Subcutaneous abdominal adipose tissue (tissue), 5 donors: ENCODE measurements at regions not wholly inside any gene's neighbourhood (a gene's known extent, or its start where the extent isn't known, plus 50 kb on each side); places are given as distances from the start of the nearest gene placed in this dataset.
"Not testable (repeated sequence)": the region's sequence is repeated elsewhere in the genome, so short reads cannot be mapped to it uniquely, and the experiment has no call there.

ENCODE experiments used
- H3K27ac ChIP-seq: one replicate; pipeline ENCODE4 v1.7.0; 2013; ENCODE audit warnings: low read depth, mild to moderate bottlenecking, inconsistent platforms, low read length, moderate library complexity
- H3K27me3 ChIP-seq, 5 donors: one replicate each; pipeline ENCODE4 v1.7.0; 2013; ENCODE audit warnings: low read length in 5 of 5, inconsistent platforms in 1 of 5; ENCODE audit not compliant: control insufficient read depth in 5 of 5, insufficient read depth in 4 of 5
- H3K36me3 ChIP-seq, 5 donors: one replicate each; pipeline ENCODE4 v1.7.0; 2013; ENCODE audit warnings: low read length in 5 of 5; ENCODE audit not compliant: control insufficient read depth in 5 of 5, insufficient read depth in 5 of 5
- H3K4me1 ChIP-seq, 5 donors: one replicate each; pipeline ENCODE4 v1.7.0; 2013; ENCODE audit warnings: low read length in 5 of 5, mild to moderate bottlenecking in 3 of 5, moderate library complexity in 1 of 5; ENCODE audit not compliant: control insufficient read depth in 5 of 5, insufficient read depth in 5 of 5
- H3K4me3 ChIP-seq, 5 donors: one replicate each; pipeline ENCODE4 v1.7.0; 2013; ENCODE audit warnings: low read length in 5 of 5, low read depth in 1 of 5
- H3K9ac ChIP-seq, 5 donors: one replicate each; pipeline ENCODE4 v1.7.0; 2013; ENCODE audit warnings: low read length in 5 of 5, mild to moderate bottlenecking in 4 of 5, moderate library complexity in 3 of 5
- H3K9me3 ChIP-seq, 5 donors: one replicate each; pipeline ENCODE4 v1.7.0; 2013; ENCODE audit warnings: low read length in 5 of 5; ENCODE audit not compliant: control insufficient read depth in 5 of 5
- donor health status: healthy.
- donor health status: healthy.
- donor health status: healthy.
- donor health status: healthy.
- donor health status: healthy.

DNA sequence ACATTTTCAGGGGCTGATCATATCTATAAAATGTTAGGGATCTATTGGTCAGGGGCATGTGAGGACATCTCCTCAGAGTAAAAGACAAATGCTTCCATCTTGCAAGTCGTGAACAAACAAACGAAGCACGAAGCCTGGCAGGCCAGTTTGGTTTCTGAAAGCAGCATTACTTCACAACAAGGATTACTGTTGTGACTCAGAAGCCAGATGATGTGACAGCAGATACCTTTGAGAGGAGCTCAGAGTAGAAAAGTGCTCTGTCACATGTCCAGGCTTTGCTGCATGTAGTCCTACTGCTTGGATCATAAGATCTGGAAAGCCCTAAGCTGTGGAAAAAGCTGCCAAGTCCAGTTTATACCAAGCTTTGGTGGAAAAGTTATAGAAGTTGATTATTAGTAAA lies 1827.2 kb downstream of the ARAP2 start:
- no peaks in the 10 kb centered on the region for H3K4me1 ChIP-seq
- H3K27me3 ChIP-seq = peaks cover 0 to 3% (median 0%) of the 10 kb centered on the region in 5 donors
- H3K27ac ChIP-seq = no peak overlapping the region
- no peaks in the 10 kb centered on the region for H3K36me3 ChIP-seq
- H3K9ac ChIP-seq = no peak overlapping the region
- no peak overlapping the region for H3K4me3 ChIP-seq
- H3K9me3 ChIP-seq = peaks cover 0 to 7% (median 4%) of the 10 kb centered on the region in 5 donors

DNA sequence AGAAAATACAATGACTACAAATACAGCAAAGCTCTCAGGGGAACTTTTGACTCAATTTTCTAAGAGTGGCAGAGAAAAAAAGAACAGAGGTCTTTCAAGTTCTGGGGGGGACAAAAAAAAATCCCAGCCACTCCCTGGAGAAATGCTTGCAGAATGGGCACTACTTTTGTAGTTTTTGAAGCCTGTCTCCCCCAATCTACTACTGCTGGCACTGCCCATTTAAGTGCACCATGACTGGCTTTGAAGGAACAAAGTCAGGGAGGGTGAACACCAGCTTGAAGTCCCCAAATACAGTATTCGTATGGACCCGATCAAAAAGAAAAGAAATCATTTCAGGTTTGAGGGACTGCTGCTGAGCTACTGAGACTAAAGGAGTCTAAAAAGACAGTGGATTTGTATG lies 1824.4 kb downstream of the ARAP2 start:
- Histone ChIP-seq H3K9me3 (no peaks in the 10 kb centered on the region), H3K27ac (no peak overlapping the region), H3K27me3 (no peaks in the 10 kb centered on the region), H3K4me1 (no peaks in the 10 kb centered on the region), H3K36me3 (no peaks in the 10 kb centered on the region), H3K9ac (no peak overlapping the region), H3K4me3 (no peak overlapping the region)

DNA sequence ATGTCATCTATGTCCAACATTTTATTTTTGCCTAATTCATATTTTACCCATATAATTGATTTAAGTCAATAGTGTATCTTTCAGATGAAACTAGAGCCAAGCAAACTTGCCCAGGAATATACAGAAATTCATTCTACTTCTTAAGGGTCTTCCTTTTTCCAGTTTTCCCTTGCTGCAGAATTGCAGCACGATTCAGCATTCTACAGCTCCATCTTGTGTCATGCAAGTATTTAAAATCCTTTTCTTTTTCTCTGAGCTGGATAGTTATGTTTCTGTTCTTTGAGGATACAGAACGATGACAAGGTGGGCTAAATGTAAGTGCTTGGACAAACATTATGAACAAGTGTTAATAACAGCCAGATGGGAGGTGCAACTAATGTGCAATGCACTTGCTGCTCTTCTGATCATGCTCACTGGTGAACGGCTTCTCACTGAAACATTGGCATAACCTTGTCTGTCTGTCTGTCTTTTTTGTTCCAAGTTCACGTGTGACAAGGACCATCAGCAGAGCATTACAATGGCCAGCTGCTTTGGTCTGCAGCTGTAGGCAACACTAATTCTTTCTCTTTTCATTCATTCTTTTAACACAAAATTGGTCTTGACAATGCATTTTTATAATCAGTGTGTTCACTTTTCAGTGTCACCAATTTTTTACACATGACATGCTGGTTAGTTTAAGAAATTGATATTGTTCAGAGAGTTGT lies 1821.7 kb downstream of the ARAP2 start:
- Histone ChIP-seq H3K27ac (no peak overlapping the region), H3K36me3 (no peaks in the 10 kb centered on the region), H3K4me3 (no peak overlapping the region), H3K27me3 (no peaks in the 10 kb centered on the region), H3K9ac (no peak overlapping the region), H3K4me1 (no peaks in the 10 kb centered on the region), H3K9me3 (no peaks in the 10 kb centered on the region)

DNA sequence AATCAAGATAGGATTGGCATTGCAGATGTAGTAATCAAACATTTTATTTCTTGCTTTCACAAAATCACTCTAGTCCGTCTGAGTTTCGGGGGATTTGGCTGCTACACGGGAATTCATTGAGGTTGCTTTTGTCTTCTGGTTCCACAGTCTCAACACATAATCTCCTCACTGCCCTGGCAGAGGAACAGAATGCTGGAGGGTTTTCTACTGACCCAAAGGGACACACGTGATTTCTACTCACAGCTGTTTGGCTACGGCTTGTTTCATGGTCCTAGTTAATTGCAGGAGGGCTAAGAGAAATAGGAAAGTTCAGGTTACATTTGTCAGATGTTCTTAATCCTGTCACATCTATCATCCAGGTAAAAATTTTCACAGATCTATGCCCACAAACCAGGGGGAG lies 1811.6 kb downstream of the ARAP2 start:
- Histone ChIP-seq H3K9ac (no peak overlapping the region), H3K36me3 (no peaks in the 10 kb centered on the region), H3K27me3 (no peaks in the 10 kb centered on the region), H3K4me3 (no peak overlapping the region), H3K27ac (no peak overlapping the region), H3K9me3 (no peaks in the 10 kb centered on the region), H3K4me1 (peaks cover 0 to 3% (median 0%) of the 10 kb centered on the region in 5 donors)

DNA sequence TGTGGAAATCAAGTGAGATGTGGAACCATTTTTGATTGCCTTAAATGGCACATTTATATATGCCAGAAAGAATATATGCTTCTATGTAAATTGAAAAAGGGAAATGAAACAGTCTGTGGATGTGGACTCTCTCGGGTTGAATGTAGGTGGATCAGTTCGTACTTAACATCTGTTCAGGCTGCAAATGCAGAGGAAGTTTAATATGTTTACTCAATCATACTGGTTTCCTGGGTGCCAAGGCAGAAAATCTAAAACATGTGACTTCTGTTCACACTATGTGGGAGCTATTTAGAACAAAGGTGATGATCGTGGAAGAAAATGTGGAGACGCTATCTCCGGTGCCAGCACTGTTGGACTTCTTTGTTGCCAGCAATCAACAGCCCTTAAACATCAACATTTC lies 1809.9 kb downstream of the ARAP2 start:
- H3K9me3 ChIP-seq, H3K36me3 ChIP-seq, H3K9ac ChIP-seq, H3K4me1 ChIP-seq, H3K27me3 ChIP-seq, H3K27ac ChIP-seq, H3K4me3 ChIP-seq: not testable (repeated sequence)

DNA sequence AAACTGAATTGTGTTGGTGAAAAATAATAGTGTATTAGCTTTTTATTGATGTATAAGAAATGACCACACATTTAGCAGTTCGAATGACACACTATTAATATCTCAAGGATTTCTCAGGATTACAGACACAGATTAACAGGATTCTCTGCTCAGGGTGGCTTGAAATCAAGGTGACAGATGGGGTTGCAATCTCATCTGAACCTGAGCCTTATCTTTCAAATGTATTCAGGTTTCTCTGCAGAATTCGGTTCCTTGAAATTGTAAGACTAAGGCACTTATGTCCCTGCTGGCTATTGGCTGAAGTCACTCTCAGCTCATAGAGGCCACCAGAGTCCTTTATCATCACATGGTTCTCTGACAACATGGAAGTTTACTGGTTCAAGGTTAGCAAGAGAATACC lies 1780.1 kb downstream of the ARAP2 start:
- Histone ChIP-seq H3K4me1 (no peaks in the 10 kb centered on the region), H3K9ac (no peak overlapping the region), H3K4me3 (no peak overlapping the region), H3K9me3 (peaks cover 0 to 6% (median 0%) of the 10 kb centered on the region in 5 donors), H3K36me3 (no peaks in the 10 kb centered on the region), H3K27me3 (peaks cover 0 to 2% (median 0%) of the 10 kb centered on the region in 5 donors), H3K27ac (no peak overlapping the region)

DNA sequence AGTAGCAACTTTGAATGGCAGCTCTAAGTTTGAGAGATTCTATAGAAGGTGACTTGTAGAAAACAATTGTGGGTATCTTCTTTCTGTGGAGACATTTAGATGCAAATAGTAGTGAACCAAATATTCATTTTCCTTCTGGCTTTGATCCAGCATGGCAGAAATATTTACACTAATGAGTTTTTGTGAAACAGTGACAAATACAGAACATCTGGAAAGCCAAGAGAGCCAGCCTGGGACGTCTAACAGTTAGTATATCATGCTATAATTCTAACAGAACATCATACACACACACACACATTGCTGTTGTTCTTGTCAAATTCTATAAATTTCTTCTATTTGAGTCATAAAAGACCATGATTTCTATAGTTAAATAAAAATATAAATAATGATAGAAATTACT lies 1777.9 kb downstream of the ARAP2 start:
- H3K4me3 ChIP-seq = no peak overlapping the region
- no peaks in the 10 kb centered on the region for H3K4me1 ChIP-seq
- no peaks in the 10 kb centered on the region for H3K27me3 ChIP-seq
- H3K9ac ChIP-seq = no peak overlapping the region
- no peaks in the 10 kb centered on the region for H3K36me3 ChIP-seq
- peaks cover 0 to 6% (median 0%) of the 10 kb centered on the region in 5 donors for H3K9me3 ChIP-seq
- H3K27ac ChIP-seq = no peak overlapping the region

DNA sequence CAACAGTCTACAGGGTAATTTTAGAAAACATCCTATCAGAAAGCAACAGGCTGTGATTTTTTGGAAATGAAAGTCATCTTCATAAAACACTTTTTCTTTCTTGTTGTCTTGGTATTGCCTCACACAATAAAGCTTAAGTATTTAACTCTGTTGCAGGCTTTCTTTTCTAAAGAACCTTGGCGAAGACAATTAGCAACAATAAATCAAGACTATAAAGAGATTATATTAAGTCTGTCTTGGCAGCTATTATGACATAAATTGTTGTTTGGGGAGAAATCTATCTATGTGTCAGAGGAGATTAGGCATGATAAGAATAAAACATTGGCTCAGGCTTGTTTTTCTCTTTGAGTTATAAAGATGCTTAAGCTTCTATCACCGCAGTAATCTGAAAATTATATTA lies 1774.8 kb downstream of the ARAP2 start:
- Histone ChIP-seq H3K9me3 (peaks cover 0 to 6% (median 0%) of the 10 kb centered on the region in 5 donors), H3K4me3 (no peak overlapping the region), H3K27me3 (no peaks in the 10 kb centered on the region), H3K36me3 (no peaks in the 10 kb centered on the region), H3K9ac (no peak overlapping the region), H3K27ac (no peak overlapping the region), H3K4me1 (no peaks in the 10 kb centered on the region)

DNA sequence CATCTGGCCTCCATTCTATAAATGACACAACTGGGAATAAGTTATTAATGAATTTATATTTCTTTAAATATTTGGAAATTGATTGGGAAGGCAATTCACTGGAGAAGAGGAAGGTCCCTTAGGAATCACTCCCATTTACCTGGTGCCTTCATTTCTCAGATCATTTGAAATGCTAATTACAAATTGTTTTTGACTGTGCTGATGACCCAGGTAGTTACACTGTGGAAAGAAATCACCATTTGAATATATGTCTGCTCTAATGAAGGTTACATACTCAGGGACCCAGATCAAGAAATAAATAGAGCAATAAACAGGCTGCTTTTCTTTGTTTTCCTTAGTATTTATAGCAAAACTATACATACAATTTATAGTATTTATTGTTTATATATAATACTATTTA lies 1759.1 kb downstream of the ARAP2 start:
- Histone ChIP-seq H3K4me3 (no peak overlapping the region), H3K4me1 (no peaks in the 10 kb centered on the region), H3K27ac (no peak overlapping the region), H3K27me3 (no peaks in the 10 kb centered on the region), H3K9me3 (no peaks in the 10 kb centered on the region), H3K9ac (no peak overlapping the region), H3K36me3 (no peaks in the 10 kb centered on the region)

DNA sequence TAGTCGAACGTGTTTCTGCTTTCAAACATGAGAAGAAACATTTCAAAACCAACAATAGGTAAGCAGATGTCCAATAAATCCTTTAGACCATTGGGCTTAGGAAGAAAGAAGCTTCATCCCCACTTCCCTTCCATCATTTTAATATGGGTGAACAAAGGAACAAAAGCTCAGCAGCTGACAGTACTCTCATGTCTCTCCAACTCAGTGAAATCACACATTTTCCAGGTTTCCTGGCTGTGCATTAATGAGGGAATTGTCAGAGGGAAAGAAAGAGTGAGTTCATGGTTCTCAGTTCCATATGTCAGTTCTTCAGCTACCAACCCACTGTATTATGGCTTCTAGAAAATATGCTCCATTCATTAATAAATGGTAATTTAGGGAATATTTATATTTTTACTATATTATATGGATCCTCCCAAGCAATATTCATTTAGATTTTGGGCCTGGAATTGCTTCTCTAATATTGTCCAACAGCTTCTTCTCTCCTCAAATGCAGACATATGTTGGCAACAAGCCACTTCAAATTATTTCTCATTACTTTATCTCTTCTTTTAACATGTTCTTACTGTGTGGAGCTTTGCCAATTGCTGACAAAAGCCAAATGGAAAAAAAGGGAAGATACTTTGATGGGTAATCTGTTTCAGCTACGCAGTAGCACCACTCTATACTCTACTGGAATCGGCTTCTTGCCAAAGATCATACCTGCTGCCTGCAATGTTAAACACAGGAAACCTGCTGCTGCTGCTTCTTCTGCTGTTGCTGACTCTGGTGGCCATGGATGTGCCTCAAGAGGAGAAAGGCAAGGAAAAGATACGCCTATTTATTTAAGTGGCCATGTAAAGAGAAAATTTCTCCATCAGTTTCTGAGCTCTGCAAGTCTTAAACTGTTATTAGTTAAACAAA lies 1757.6 kb downstream of the ARAP2 start:
- Histone ChIP-seq H3K27ac (no peak overlapping the region), H3K27me3 (no peaks in the 10 kb centered on the region), H3K9ac (no peak overlapping the region), H3K4me3 (no peak overlapping the region), H3K4me1 (no peaks in the 10 kb centered on the region), H3K9me3 (no peaks in the 10 kb centered on the region), H3K36me3 (no peaks in the 10 kb centered on the region)
